ENCODE measurements at regions not wholly inside any gene's neighbourhood (a gene's known extent, or its start where the extent isn't known, plus 50 kb on each side); places are given as distances from the start of the nearest gene placed in this dataset.

DNA sequence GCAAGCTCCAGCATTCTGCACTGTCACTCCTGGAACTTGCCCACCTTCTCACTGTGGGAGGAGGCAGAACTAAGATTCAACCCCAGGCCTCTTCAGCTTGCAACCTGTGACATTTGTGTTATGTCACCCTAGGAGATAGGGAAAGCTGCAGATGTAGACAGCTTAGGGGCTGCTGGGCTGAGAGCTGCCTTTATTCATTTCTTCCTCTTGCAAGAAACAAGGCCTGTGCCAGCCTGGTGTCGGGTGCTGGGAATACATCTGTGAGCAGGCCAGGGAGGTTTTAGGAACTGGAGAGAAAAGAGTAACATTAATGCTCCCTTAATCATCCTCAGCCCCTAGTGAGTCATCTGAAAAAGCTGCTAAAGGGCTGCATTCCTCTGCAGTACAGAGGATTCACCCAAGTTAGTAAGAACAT, 101.8 kb downstream of the FGF18 start:
- Mint-ChIP-seq H3K4me3 (ENCODE audit: unreplicated experiment) (no peak overlapping the region), H3K27me3 (ENCODE audit: unreplicated experiment) (peaks cover 12% of the 10 kb centered on the region), H3K4me1 (ENCODE audit: low read depth, unreplicated experiment) (peaks cover 23% of the 10 kb centered on the region), H3K36me3 (ENCODE audit: unreplicated experiment) (no peaks in the 10 kb centered on the region), H3K27ac (ENCODE audit: unreplicated experiment) (no peak overlapping the region), H3K9me3 (ENCODE audit: unreplicated experiment) (peaks cover 4% of the 10 kb centered on the region)
- DNase-seq: no peak
- TF ChIP-seq, protein P1, sequence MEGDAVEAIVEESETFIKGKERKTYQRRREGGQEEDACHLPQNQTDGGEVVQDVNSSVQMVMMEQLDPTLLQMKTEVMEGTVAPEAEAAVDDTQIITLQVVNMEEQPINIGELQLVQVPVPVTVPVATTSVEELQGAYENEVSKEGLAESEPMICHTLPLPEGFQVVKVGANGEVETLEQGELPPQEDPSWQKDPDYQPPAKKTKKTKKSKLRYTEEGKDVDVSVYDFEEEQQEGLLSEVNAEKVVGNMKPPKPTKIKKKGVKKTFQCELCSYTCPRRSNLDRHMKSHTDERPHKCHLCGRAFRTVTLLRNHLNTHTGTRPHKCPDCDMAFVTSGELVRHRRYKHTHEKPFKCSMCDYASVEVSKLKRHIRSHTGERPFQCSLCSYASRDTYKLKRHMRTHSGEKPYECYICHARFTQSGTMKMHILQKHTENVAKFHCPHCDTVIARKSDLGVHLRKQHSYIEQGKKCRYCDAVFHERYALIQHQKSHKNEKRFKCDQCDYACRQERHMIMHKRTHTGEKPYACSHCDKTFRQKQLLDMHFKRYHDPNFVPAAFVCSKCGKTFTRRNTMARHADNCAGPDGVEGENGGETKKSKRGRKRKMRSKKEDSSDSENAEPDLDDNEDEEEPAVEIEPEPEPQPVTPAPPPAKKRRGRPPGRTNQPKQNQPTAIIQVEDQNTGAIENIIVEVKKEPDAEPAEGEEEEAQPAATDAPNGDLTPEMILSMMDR (IDR thresholded peaks at IDR 0.05; ENCODE audit: partially characterized antibody, unreplicated experiment): no peak

DNA sequence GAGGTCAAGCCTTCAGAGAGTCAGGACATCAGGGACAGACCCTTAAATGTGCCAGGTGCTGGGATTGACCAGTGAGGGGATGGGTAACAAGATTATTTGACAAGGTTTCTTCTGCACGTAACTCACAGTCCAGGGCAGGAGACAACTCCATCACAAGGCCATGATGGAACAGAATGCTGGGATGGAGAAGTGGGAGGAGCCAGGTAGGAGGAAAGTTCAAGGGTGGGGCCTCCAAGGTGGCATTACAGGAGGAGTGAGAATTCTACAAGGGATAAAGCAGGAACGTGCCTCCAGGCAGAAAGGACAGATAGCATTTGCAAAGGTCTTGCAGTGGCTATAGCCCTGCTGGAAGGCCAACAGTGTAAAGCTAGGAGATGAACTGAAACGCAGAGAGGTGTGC, 102.2 kb downstream of the FGF18 start:
- peaks cover 12% of the 10 kb centered on the region for H3K27me3 Mint-ChIP-seq (ENCODE audit: unreplicated experiment)
- H3K36me3 Mint-ChIP-seq (ENCODE audit: unreplicated experiment): no peaks in the 10 kb centered on the region
- peaks cover 23% of the 10 kb centered on the region for H3K4me1 Mint-ChIP-seq (ENCODE audit: low read depth, unreplicated experiment)
- no peak overlapping the region for H3K4me3 Mint-ChIP-seq (ENCODE audit: unreplicated experiment)
- peak overlapping the region; percentile 25 for H3K27ac Mint-ChIP-seq (ENCODE audit: unreplicated experiment)
- TF ChIP-seq, protein P1 (IDR thresholded peaks at IDR 0.05; ENCODE audit: partially characterized antibody, unreplicated experiment): no peak
- DNase-seq: no peak
- peaks cover 4% of the 10 kb centered on the region for H3K9me3 Mint-ChIP-seq (ENCODE audit: unreplicated experiment)

DNA sequence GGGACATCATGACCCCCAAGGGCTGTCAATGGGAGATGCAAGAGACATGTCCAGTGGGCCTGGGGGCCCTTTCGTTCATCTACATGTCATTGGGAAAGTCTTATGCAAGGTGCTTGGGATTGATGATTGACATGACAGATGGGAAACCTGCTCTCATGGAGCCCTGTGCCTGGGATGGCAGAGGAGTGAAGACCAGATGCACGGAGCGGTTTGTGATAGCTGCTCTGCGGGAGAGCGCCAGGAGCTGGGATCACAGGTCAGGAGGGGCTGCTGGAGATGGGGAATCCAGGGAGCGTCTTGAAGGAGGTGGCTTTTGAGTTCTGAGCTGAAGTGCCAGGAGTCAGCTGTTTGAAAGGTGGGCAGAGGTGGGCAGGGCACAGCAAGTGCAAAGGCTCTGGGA, 104.3 kb downstream of the FGF18 start:
- Mint-ChIP-seq H3K27ac (ENCODE audit: unreplicated experiment) (no peak overlapping the region), H3K27me3 (ENCODE audit: unreplicated experiment) (peaks cover 14% of the 10 kb centered on the region), H3K9me3 (ENCODE audit: unreplicated experiment) (peaks cover 4% of the 10 kb centered on the region), H3K4me3 (ENCODE audit: unreplicated experiment) (peak overlapping the region; percentile 28), H3K36me3 (ENCODE audit: unreplicated experiment) (no peaks in the 10 kb centered on the region), H3K4me1 (ENCODE audit: low read depth, unreplicated experiment) (peaks cover 23% of the 10 kb centered on the region)
- DNase-seq: no peak
- TF ChIP-seq, protein P1 (IDR thresholded peaks at IDR 0.05; ENCODE audit: partially characterized antibody, unreplicated experiment): no peak

DNA sequence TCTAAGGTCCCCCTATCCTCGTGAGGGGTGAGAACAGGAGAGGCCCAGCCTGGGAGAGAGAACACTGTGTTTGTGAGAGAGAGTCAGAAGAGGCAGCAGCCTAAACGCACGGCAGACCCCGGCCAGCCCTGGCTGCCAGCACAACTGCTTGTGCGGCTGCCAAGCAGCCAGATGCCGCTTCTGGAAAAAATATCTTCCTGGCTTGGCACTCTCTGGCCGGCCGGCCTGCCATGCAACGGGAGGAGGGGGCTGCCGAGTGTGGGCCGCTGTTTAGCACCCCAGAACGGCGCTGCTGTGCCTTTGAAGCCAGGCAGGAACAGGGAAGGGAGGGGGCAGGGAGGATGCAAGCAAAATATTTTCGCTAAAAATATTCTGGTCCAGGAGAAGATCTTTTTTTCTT, 105.0 kb downstream of the FGF18 start:
- Mint-ChIP-seq H3K36me3 (ENCODE audit: unreplicated experiment) (no peaks in the 10 kb centered on the region), H3K9me3 (ENCODE audit: unreplicated experiment) (peaks cover 1% of the 10 kb centered on the region), H3K27ac (ENCODE audit: unreplicated experiment) (no peak overlapping the region), H3K27me3 (ENCODE audit: unreplicated experiment) (peaks cover 11% of the 10 kb centered on the region), H3K4me1 (ENCODE audit: low read depth, unreplicated experiment) (peaks cover 20% of the 10 kb centered on the region), H3K4me3 (ENCODE audit: unreplicated experiment) (no peak overlapping the region)
- TF ChIP-seq, protein P1 (IDR thresholded peaks at IDR 0.05; ENCODE audit: partially characterized antibody, unreplicated experiment): no peak
- no peak for DNase-seq

DNA sequence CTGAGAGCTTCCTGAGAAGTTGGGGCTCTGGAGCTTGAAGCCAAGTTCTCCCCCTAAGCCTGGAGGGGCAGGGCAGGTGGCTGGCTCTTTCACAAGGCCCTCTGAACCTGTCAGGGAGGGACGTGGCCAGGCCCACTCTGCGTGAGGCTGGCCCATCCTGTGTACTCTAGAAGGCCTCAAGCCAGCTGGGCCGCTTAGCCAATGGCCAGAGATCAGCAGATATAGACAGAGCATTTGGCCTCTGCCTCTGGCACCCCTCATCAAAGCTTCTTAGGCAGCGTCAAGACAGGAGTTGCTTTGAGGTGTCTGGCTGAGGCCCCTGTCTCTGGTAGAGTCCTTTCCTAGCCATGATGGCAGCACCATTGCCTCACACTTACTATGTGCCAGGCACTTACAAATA, 105.6 kb downstream of the FGF18 start:
- Mint-ChIP-seq H3K4me1 (ENCODE audit: low read depth, unreplicated experiment) (peaks cover 16% of the 10 kb centered on the region), H3K27ac (ENCODE audit: unreplicated experiment) (no peak overlapping the region), H3K36me3 (ENCODE audit: unreplicated experiment) (no peaks in the 10 kb centered on the region), H3K4me3 (ENCODE audit: unreplicated experiment) (no peak overlapping the region), H3K27me3 (ENCODE audit: unreplicated experiment) (peaks cover 9% of the 10 kb centered on the region), H3K9me3 (ENCODE audit: unreplicated experiment) (no peaks in the 10 kb centered on the region)
- TF ChIP-seq, protein P1 (IDR thresholded peaks at IDR 0.05; ENCODE audit: partially characterized antibody, unreplicated experiment): no peak
- no peak for DNase-seq
